SK-N-MC (cell line): ENCODE measurements at regions not wholly inside any gene's neighbourhood (a gene's known extent, or its start where the extent isn't known, plus 50 kb on each side); places are given as distances from the start of the nearest gene placed in this dataset.

ENCODE experiments used
- EZH2 ChIP-seq: fragments of 200-600 bp; sonication (generic); IDR thresholded peaks from one replicate; pipeline ENCODE4 v1.6.1; 2017; ENCODE audit warnings: antibody characterized with exemption
- FOXP2 ChIP-seq: optimal IDR thresholded peaks from 2 replicates; pipeline ENCODE3; 2011; ENCODE audit warnings: mild to moderate bottlenecking, moderate library complexity; ENCODE audit not compliant: insufficient read depth; ENCODE audit errors: extremely low read length, control extremely low read depth
- POLR2AphosphoS5 ChIP-seq: IDR thresholded peaks from 2 replicates; pipeline ENCODE4 v1.6.1; 2012; ENCODE audit warnings: mild to moderate bottlenecking, low read depth, low read length, borderline replicate concordance

GRCh38 chr6:1255636-1256365 lies 56.1 kb upstream of the FOXQ1 start:
- TF ChIP-seq EZH2 (no peak), POLR2AphosphoS5 (no peak), FOXP2 (no peak)
